HG03571 (cell line): ENCODE measurements at regions not wholly inside any gene's neighbourhood (a gene's known extent, or its start where the extent isn't known, plus 50 kb on each side); places are given as distances from the start of the nearest gene placed in this dataset.
"Not testable (repeated sequence)": the region's sequence is repeated elsewhere in the genome, so short reads cannot be mapped to it uniquely, and the experiment has no call there.

Experiments
- ATAC-seq: cut with Tn5 transposase; IDR thresholded peaks from one replicate; pipeline ENCODE4 v1.9.1; 2021; ENCODE audit not compliant: unreplicated experiment

GRCh38 chr9:129561594-129562281, 59.2 kb downstream of the C9orf50 start:
- no peak for ATAC-seq

- ATAC-seq: no peak
These were observed 60.0 kb downstream of the C9orf50 start for GRCh38 chr9:129560881-129561306.

- ATAC-seq: no peak
These were observed 61.4 kb downstream of the C9orf50 start for GRCh38 chr9:129559506-129559881.

GRCh38 chr9:129558551-129559505, 62.1 kb downstream of the C9orf50 start:
- ATAC-seq: no peak

GRCh38 chr9:129558063-129558550, 62.8 kb downstream of the C9orf50 start:
- no peak for ATAC-seq

GRCh38 chr9:129557192-129558036, 63.5 kb downstream of the C9orf50 start:
- no peak for ATAC-seq

GRCh38 chr9:129556491-129557191, 64.3 kb downstream of the C9orf50 start:
- ATAC-seq: no peak

- ATAC-seq: no peak
These were observed 65.2 kb downstream of the C9orf50 start for GRCh38 chr9:129555512-129556215.

GRCh38 chr9:129554649-129555048, 66.3 kb downstream of the C9orf50 start:
- ATAC-seq: no peak

GRCh38 chr9:129553277-129553676, 67.6 kb downstream of the C9orf50 start:
- no peak for ATAC-seq

GRCh38 chr9:129552064-129552463, 68.8 kb downstream of the C9orf50 start:
- ATAC-seq: no peak

- no peak for ATAC-seq
These were observed 69.4 kb downstream of the C9orf50 start for GRCh38 chr9:129551393-129551973.

GRCh38 chr9:129550977-129551376, 69.9 kb downstream of the C9orf50 start:
- not testable (repeated sequence) for ATAC-seq

- ATAC-seq: no peak
These were observed 70.6 kb downstream of the C9orf50 start for GRCh38 chr9:129550199-129550839.

GRCh38 chr9:129549684-129550083, 71.2 kb downstream of the C9orf50 start:
- no peak for ATAC-seq

GRCh38 chr9:129549139-129549538, 71.8 kb downstream of the C9orf50 start:
- no peak for ATAC-seq

GRCh38 chr9:129548571-129549135, 72.2 kb downstream of the C9orf50 start:
- ATAC-seq: no peak

GRCh38 chr9:129547869-129548570, 72.9 kb downstream of the C9orf50 start:
- ATAC-seq: no peak
